ENCODE measurements at regions not wholly inside any gene's neighbourhood (a gene's known extent, or its start where the extent isn't known, plus 50 kb on each side); places are given as distances from the start of the nearest gene placed in this dataset.
A peak's percentile ranks its signal among the peaks of the same experiment; 100 is the strongest.
"Not testable (repeated sequence)": the region's sequence is repeated elsewhere in the genome, so short reads cannot be mapped to it uniquely, and the experiment has no call there.

DNA sequence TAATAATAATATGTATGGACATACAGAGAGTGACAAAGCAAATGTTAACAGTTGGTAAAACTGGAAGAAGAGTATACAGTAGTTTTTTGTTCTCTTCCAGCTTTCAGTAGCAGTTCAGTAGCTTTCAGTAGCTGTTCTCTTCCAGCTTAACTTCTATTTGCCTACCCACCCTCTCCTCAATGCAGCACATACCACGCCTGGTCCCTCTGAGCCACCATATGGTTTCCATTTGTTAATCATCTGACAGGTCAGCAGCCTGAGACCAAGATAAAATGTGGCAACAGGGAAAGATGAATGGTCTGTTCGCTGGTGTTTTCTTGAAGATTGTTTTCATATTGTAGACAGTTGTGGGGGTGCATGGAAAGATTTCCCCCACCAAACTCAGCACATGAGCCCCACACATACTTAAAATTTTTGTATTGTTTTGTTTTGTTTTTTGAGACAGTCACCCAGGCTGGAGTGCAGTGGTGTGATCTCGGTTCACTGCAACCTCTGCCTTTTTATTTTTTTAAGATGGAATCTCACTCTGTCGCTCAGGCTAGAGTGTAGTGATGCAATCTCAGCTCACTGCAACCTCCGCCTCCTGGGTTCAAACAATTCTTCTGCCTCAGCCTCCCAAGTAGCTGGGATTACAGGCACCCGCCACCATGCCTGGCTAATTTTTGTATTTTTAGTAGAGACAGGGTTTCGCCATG lies 56.8 kb downstream of the ATP6V0E2 start:
- DNase-seq = not testable (repeated sequence)

DNA sequence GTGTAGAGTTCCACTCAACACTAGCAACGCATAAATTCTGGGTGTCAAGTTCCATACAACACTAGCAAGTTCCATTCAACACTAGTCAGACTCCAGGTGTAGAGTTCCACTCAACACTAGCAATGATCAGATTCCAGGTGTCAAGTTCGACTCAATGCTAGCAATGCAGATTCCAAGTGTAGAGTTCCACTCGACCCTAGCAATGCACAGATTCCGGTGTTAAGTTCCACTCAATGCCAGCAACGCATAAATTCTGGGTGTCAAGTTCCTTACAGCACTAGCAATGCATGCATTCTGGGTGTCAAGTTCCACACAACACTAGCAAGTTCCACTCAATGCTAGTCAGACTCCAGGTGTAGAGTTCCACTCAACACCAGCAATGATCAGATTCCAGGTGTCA lies 60.0 kb downstream of the ATP6V0E2 start:
- peak; percentile 3 for DNase-seq

DNA sequence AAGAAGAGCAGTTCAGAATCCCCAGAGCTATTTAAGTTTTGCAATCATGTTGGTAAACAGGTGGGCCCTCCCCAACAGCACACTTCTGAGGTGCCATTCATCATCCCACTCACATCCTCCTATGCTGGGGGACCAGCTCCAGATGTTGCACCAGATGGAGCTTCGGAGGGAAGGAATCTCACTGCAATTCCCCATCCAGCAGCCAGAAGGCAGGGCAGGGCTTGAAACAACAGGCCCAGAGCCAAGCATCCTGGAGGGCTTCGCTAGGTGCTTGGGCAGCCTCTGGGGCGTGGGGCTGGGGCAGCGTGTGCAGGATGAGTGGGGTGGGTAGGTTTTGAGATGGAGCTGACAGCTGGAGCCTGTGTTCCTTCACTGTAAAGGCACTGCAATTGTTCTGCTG lies 73.6 kb downstream of the ATP6V0E2 start:
- DNase-seq = not testable (repeated sequence)

DNA sequence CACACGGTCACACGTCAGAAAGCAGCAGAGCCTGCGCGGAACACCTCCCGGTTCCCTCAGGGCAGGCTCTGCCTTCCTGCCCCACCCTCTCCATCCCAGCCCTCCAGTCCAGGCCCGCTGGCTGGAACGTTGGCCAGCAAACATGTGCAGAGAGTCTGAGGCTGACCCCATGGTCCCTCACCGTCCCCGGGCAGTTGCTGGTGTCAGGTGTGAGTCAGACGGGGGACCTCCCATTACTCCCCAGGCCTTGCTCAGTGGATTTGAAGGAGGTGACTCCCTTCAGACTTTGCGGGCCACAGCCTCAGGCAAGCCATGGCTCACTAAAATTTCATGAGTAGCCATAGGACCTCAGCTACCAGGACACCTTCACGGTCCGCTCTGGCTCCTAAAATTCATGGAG lies 74.7 kb downstream of the ATP6V0E2 start:
- not testable (repeated sequence) for DNase-seq

DNA sequence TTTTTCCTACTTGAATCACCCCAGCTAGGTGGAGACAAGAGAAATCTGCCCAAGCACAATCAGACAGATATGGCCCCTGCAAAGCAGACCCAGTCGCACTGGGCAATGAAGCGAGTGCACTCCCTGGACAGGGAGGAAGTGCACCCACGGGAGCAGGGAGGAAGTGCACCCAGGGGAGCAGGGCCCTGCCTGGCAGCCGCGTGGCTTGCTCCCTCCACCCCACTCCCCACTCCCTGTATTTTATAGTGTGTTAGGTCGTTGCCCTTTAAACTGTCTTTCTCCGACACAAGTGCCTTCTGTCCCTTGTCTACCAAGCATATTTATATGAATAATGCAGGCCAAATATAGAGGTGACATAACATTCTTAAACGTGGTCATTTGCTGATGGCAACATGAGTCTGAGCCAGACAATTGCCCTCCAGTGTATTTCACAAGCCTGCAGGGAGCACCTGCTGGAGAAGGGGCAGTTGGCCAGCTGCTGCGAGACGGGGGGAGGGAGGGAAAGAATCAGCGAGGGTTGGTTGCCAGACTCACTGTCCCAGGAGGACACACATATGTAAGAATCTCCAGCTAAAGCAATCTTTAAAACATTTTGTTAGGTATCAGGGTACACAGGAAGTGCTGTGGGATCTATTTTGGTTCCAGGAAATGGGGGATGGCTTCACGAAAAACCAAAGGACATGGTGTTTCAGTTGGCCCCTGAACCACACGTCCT lies 76.3 kb downstream of the ATP6V0E2 start:
- not testable (repeated sequence) for DNase-seq

DNA sequence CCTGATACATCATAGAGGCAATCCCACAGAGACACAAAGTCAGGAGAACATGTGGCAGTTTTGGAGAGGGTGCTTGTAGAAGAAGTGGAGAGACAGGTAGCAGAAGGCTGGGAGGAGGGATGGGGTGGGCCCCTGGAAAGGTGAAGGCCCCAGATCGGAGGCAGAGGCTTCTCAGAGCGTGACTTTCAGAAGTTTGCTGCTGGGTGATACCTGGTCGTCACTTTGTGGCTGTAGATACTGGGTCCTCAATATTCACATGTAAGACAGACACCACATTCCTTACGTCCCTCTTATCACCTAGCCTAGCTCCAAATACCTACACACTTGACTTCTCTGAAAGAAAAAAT lies 76.8 kb downstream of the ATP6V0E2 start:
- not testable (repeated sequence) for DNase-seq

DNA sequence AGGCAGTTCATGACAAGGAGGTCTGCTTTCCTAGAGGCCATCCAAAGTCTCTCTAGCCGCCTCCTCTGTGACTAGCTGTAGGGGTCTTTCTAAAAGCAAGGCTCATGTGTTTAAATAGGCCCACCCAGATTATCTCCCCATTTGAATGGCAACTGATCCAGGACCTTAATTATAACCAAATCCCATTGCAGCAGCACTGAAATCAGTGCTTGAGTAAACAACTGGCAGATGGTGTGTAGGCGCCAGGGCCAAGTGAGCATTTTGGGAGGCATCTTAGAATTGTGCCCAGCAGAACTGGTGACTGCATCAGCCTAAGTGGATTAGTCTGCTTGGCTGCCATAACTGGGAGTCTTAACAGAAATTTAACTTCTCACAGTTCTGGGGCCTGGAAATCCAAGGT lies 77.8 kb downstream of the ATP6V0E2 start:
- not testable (repeated sequence) for DNase-seq

DNA sequence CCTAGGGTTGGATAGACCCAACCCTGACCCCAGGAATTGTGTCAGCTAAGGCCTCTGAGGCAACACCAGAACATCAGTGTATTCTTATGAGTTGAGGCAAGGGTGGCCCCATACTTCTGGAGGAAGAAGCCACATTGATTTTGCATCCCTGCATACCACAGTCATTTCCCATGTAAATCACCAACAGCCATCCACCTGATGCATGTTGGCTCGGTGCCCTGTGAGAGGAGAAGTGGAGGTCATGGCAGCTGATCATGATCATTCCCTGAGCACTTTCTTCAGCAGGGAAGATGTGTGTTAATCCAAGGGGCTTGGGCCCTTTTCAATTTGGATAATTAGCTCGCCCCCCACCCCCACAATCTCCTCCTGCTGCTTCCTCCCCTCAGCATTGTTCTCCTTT lies 85.1 kb downstream of the ATP6V0E2 start:
- not testable (repeated sequence) for DNase-seq

DNA sequence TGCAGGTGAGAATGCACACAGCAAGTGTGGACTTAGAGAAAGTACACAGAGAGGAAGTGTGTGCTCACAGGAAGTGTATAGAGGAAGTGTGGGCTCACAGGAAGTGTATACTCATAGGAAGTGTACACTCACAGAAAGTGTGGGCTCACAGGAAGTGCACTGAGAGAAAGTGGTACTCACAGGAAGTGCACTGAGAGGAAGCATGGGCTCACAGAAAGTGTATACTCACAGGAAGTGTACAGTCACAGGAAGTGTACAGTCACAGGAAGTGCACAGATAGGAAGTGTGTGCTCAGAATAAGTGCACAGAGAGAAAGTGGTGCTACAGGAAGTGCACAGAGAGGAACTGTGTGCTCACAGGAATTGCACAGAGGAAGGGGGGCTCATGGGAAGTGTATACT lies 87.1 kb downstream of the ATP6V0E2 start:
- not testable (repeated sequence) for DNase-seq

DNA sequence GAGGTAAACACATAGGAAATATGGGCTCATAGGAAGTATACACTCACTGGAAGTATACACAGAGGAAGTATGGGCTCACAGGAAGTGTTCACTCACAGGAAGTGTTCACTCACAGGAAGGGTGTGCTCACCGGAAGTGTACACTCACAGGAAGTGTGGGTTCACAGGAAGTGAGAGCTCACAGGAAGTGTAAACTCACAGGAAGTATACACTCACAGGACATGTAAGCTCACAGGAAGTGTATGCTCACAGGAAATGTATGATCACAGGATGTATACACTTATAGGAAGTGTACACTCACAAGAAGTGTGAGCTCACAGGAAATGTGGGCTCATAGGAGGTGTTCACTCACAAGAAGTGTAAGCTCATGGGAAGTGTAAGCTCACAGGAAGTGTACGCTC lies 88.1 kb downstream of the ATP6V0E2 start:
- not testable (repeated sequence) for DNase-seq

DNA sequence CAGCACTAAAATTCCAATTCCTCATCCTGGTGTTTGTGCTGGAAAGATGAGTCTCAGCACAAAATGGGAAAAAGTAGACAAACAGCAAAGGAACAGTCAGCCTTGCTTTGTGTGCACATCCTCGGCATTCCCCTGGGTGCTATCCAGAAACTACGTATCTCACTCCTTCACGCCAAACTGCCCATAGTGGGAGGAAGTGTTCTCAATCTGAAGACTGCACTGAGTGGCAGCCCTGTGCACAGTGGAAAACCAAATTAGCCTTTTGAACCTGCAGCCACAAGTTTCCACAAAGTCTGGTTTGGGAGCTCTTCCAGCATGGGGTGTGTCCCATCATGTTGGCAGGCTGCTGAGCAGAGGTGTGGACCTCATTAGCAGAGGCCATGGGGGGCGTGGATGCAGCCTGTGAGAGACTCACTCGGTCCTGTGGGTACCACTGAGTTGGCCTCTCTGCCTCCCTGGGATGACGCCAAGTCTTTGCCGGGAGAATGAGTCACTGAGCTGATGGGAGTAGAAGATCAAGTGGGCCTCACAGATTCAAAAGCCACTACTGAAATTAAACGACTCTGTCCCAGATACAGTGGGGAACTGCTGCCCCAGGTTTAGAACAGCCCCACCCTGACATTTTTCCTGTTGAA lies 89.0 kb downstream of the ATP6V0E2 start:
- DNase-seq = not testable (repeated sequence)

DNA sequence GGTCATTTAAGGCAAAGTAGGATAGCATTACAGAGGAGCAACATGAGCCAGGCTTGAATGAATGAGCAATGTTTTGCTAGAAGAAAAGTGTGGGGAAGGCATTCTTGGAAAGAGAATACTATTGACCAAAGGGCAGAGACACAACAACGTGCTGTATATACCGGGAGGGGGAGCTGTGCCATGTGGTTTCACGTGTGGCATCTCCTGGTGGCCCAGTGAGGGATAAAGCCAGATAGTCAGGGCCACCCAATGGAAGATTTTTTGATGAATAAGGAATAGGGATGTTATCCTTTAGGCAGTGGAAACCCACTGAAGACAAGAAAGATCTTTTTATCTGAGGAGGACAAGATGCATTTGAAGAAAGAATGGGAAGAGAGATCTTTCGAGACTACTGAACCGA lies 90.2 kb downstream of the ATP6V0E2 start:
- not testable (repeated sequence) for DNase-seq

DNA sequence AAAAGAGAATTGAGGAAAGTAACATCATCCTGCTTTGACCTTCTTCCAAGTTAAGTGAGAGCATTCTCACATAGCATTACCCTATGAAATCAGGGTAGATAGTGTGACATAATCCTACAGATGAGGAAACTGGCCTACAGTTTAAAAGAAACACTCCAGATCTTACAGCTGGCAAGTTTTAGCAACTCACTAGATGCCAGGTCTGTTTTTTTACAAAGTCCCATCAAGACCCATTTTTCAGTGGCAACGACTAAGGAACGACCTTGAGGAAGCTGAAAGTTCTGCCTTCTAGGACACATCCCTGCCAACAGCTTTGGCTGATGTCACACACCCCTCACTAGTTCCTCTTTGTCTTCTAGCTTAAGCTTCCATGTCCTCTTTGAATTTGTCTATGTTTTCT lies 92.7 kb downstream of the ATP6V0E2 start:
- DNase-seq = not testable (repeated sequence)

DNA sequence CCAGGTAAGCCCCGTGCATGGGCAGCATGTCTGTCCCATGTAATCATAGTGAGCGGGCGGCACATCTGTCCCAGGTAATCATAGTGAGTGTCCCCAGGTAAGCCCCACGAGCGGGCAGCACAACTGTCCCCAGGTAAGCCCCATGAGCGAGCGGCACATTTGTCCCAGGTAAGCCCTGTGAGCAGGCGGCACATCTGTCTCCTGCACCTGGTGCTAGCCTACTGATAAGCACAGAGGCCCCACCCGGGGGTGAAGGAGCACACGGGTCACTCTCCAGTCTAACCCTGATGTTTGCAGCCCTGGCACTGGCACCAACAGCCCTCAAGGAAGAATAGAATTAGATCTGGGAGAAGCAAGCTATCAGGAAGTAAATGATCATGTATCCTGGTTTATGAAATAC lies 99.2 kb downstream of the ATP6V0E2 start:
- DNase-seq = not testable (repeated sequence)

DNA sequence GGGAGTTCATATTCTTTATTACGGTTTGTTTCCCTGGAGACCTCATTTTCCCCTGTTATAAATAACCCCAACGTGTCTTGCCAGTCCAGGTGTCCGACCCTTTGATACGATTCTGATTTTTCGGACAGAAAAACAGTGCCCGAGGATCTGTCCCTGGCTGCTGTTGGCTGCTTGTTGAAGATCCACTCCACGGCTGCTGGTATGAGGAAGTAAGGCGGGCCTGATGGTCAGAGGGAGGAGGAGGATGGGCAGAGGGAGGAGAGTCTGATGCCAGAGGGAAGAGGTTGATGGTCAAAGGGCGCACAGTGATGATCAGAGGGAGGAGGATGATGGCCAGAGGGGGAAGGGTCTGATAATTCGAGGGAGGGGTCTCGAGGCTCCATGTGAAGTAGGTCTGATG lies 99.9 kb downstream of the ATP6V0E2 start:
- DNase-seq = not testable (repeated sequence)

DNA sequence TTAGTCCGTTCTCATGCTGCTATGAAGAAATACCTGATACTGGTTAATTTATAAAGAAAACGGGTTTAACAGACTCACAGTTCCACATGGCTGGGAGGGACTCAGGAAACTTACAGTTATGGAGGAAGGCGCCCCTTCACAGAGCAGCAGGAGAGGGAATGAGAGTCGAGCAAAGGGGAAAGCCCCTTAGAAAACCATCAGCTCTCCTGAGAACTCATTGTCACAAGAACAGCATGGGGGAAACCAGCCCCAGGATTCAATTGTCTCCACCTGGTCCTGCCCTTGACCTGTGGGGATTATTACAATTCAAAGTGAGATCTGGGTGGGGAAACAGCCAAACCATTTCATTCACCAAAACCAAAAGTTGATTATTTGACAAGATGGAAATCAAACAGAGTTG lies 101.8 kb downstream of the ATP6V0E2 start:
- not testable (repeated sequence) for DNase-seq

DNA sequence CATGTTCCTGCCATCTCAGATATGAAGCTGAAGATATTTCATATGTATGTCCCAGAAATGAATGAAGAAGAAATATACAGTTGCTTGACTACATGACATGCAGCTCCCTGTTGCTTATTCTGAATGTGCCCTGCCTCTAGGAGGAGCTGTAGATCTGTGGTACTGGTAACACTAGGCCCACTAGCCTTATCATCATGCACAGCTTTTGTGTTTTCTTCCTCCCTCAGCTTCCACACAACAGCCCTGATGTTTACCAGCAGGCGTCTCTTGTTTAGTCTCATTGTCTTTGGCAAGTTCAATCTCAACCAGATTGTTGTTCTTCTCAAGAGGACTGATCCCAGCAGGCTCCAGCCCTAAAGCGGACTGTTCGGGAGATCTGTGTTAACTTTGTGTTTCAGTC lies 104.8 kb downstream of the ATP6V0E2 start:
- not testable (repeated sequence) for DNase-seq

DNA sequence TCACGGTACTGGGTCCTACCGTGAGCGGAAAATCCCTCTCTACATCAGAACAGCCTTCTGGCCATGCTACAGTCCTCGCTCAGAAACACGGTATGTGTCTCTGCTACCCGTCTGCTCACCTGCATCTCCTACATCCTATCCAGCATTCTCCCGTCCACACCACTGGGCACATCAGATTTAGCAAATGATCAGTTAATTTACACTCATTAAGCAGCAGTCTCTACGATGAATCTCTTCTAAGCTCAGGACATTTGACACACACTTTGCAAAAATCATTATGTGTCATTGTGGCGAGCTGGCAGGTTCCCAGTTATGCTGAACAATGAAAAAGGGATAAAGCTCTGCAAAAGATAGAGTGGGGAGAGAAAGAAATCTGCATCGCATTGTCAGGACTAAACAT lies 105.2 kb downstream of the ATP6V0E2 start:
- DNase-seq = not testable (repeated sequence)

DNA sequence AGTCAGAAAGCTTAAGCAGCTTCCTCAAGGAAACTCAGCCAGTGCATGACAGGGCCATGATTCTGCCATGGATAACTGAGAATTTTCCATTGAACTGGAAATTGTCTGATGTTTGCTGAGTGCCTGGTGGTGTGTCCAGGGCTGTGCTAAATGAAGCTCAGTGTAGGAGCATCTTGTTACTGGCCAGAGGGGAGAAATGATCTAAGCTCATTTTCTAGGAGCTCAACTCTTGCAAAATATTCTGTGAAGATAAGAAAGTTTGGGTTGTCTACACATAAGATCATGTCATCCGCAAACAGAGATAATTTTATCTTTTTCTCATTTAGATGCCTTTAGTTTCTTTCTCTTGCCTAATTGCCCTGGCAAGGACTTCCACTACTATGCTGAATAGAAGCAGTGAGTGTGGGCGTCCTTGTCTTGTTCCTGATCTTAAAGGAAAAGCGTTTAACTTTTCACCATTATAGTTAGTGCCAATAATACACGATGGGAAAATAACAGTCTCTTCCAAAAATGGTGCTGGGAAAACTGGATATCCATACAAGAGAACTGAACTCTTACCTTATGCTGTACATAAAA lies 108.9 kb downstream of the ATP6V0E2 start:
- not testable (repeated sequence) for DNase-seq

DNA sequence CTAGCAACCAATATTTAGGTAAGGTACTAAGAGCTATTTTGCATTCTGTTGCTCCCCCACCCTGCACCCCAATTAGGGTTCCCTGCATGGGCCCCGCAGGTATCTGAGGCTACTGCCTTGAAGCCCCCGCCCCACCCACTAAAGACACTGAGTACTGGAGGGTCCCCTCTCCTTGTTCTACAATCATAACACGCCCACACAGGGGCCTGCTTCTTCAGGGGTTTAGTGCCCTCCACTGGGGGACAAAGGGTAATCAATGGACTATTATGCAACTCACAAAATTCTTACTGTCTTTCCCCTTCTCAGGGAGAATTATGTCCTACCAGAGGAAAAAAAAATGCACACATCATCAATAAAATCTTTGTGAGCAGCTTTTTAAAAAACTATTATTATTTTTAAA lies 113.1 kb downstream of the ATP6V0E2 start:
- not testable (repeated sequence) for DNase-seq

DNA sequence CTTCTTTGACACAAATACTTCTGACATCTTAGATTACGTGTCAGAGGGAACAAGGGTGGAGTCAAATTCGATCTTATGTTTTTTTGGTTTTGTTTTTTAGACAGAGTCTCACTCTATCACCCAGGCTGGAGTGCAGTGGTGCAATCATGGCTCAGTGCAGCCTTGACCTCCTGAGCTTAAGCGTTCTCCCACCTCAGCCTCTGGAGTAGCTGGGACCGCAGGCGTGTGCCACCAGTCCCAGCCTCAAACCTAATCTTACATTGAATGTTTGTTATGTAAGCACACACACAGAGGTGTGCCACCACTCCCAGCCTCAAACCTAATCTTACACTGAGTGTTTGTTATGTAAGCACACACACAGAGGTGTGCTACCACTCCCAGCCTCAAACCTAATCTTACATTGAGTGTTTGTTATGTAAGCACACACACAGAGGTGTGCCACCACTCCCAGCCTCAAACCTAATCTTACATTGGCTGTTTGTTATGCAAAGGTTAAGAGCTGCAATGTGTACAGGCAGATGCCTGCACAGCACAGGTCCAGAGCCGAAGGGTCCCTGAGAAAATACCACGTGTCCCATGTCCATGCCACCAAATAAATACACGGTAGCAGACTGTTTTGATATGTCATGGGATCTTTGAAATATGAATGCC lies 118.0 kb downstream of the ATP6V0E2 start:
- DNase-seq = not testable (repeated sequence)

DNA sequence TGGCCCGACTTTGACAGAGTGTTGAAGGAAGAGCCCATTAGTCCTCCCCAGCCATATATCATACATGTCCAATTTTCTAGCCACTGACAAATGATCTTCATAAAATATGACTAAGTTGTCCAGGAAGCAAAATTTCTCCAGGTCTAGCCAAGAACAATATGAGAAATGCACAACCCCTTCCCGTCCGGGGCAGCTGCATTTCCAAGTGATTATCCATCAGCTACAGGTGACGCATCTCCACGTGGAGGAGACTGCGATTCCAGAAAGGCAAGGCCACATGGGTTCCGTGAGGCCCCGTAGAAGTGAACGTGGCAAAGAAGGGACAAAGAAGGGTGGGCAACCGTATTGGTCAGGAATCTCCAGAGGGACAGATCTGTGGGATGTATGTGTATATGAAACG lies 118.6 kb downstream of the ATP6V0E2 start:
- DNase-seq = not testable (repeated sequence)

Measured in NCI-H2029 treated with DMSO at 0.1 percent for 48 hours (cell line).